Muscle of leg (tissue), 3 donors: ENCODE measurements at regions not wholly inside any gene's neighbourhood (a gene's known extent, or its start where the extent isn't known, plus 50 kb on each side); places are given as distances from the start of the nearest gene placed in this dataset.

Experiments
- DNase-seq: peaks from one replicate; pipeline ENCODE4 v3.0.0; 2013
- H3K27ac ChIP-seq: one replicate; pipeline ENCODE4 v1.5.1; 2013; ENCODE audit warnings: mild to moderate bottlenecking, low read length, control low read depth
- H3K27me3 ChIP-seq: one replicate; pipeline ENCODE4 v1.6.1; 2013; ENCODE audit warnings: low read length; ENCODE audit not compliant: control insufficient read depth, insufficient read depth
- H3K36me3 ChIP-seq: one replicate; pipeline ENCODE4 v1.6.1; 2013; ENCODE audit warnings: low read length; ENCODE audit not compliant: control insufficient read depth, insufficient read depth
- H3K4me1 ChIP-seq: one replicate; pipeline ENCODE4 v1.6.1; 2013; ENCODE audit warnings: low read length; ENCODE audit not compliant: control insufficient read depth, insufficient read depth
- H3K4me3 ChIP-seq: one replicate; pipeline ENCODE4 v1.5.1; 2013; ENCODE audit warnings: low read length, control low read depth
- H3K9me3 ChIP-seq: replicated peaks from 2 replicates; pipeline ENCODE4 v1.6.1; 2013; ENCODE audit warnings: low read depth, low read length; ENCODE audit not compliant: control insufficient read depth
- WGBS: methylation state at CpG from one replicate; pipeline ENCODE4 v1.1.5; 2013; ENCODE audit warnings: missing lambda C conversion rate; ENCODE audit not compliant: insufficient coverage; 5-methylcytosine and 5-hydroxymethylcytosine counted together

GRCh38 chr2:188096910-188097309, 194.8 kb upstream of the GULP1 start:
- WGBS: 87% methylated on average over 3 of the region's 3 CpGs
- no peak for DNase-seq
- Histone ChIP-seq H3K36me3 (no peaks in the 10 kb centered on the region), H3K27me3 (no peaks in the 10 kb centered on the region), H3K9me3 (no peaks in the 10 kb centered on the region), H3K4me1 (no peaks in the 10 kb centered on the region), H3K27ac (no peak overlapping the region), H3K4me3 (no peak overlapping the region)

GRCh38 chr2:188102881-188103280, 188.8 kb upstream of the GULP1 start:
- H3K27ac ChIP-seq: no peak overlapping the region
- WGBS: 76% methylated on average over 5 of the region's 6 CpGs
- H3K4me1 ChIP-seq: no peaks in the 10 kb centered on the region
- no peaks in the 10 kb centered on the region for H3K27me3 ChIP-seq
- no peak for DNase-seq
- no peaks in the 10 kb centered on the region for H3K9me3 ChIP-seq
- no peak overlapping the region for H3K4me3 ChIP-seq
- no peaks in the 10 kb centered on the region for H3K36me3 ChIP-seq

DNA sequence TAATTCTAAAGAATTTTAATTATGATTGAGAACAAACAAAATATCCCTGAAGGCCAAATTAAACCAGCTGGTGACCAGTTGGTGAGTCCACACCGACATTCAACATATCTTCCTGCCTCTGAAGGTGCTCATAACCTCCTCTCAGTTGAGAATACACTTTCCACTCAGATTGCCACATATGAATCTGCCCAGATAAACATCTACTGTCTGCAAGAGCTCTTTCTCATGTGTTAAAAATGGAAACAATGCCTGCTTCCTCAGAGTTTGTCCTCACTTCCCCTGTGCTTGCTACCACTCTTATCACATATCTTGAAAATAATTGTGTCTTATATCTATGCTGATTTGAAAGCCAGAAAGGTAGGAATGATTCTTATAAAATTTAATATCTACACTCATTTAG, 177.7 kb upstream of the GULP1 start:
- Histone ChIP-seq H3K4me3 (no peak overlapping the region), H3K36me3 (no peaks in the 10 kb centered on the region), H3K27me3 (no peaks in the 10 kb centered on the region), H3K9me3 (no peaks in the 10 kb centered on the region), H3K27ac (no peak overlapping the region), H3K4me1 (no peaks in the 10 kb centered on the region)
- no peak for DNase-seq
- WGBS: 44% methylated on average over 1 of the region's 1 CpG

- H3K4me3 ChIP-seq: no peak overlapping the region
- no peaks in the 10 kb centered on the region for H3K27me3 ChIP-seq
- no peaks in the 10 kb centered on the region for H3K9me3 ChIP-seq
- DNase-seq: no peak
- no peaks in the 10 kb centered on the region for H3K4me1 ChIP-seq
- WGBS: no CpG with 5 or more reads among the region's 2 CpGs
- no peaks in the 10 kb centered on the region for H3K36me3 ChIP-seq
- no peak overlapping the region for H3K27ac ChIP-seq
Observed at GRCh38 chr2:188117706-188118105, 174.0 kb upstream of the GULP1 start.

GRCh38 chr2:188118431-188118830, 173.2 kb upstream of the GULP1 start:
- Histone ChIP-seq H3K9me3 (no peaks in the 10 kb centered on the region), H3K27ac (no peak overlapping the region), H3K36me3 (no peaks in the 10 kb centered on the region), H3K27me3 (no peaks in the 10 kb centered on the region), H3K4me3 (no peak overlapping the region), H3K4me1 (no peaks in the 10 kb centered on the region)
- WGBS: no CpG with 5 or more reads among the region's 1 CpG
- DNase-seq: no peak

DNA sequence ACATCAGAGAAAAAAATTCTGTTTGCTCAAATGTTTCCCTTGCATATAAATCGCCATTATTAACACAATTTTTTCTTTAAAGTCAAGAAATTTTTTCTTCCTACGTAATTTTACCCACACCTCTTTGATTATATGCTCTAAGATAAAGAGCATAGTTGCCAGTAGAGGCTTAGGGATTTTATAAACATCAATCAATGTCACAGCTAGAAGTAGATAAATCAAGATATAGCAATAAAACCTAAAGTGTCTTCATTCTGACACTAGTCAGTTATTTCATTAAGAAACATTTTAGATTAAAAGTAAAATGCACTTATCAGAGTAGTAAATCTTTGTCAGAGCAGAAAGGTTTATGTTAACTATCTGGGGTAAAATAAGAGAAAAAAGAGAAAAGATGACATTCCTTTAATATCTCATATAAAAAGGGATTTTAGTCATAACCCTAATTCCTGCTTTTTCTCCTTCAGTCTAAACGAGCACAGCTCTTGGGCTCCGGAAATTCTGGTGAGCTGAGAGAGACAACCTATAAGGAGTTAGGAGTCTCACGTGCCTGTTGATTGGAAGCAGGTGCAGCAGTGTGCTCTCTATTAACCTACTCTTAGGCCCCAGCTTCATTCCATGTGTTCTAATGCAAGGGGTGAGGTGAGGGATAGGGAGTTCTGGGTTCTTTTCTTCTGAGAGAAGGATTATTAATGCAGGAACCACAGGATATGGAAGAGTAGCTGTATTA, 172.4 kb upstream of the GULP1 start:
- DNase-seq: no peak
- no peak overlapping the region for H3K27ac ChIP-seq
- H3K4me1 ChIP-seq: no peaks in the 10 kb centered on the region
- no CpG with 5 or more reads among the region's 5 CpGs for WGBS
- no peak overlapping the region for H3K4me3 ChIP-seq
- no peaks in the 10 kb centered on the region for H3K27me3 ChIP-seq
- no peaks in the 10 kb centered on the region for H3K36me3 ChIP-seq
- no peaks in the 10 kb centered on the region for H3K9me3 ChIP-seq

DNA sequence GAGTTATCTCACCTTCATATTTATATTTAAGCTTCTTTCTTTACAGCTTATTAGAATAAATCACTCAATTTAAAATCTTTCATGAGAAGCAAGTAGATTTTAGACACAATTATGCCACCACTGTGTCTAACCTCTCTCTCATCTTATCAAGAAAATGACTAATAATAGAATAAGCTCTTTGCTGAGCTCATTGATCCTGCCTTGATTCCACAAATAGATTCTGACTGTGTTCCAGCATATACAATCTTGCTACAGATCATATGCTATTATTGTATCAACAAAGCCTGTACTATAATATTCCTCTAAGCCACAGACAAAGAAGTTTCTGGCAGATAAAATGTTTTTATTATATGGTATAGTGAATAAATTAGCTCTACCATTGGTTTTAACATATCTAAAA, 168.7 kb upstream of the GULP1 start:
- Histone ChIP-seq H3K27me3 (no peaks in the 10 kb centered on the region), H3K27ac (no peak overlapping the region), H3K4me3 (no peak overlapping the region), H3K9me3 (no peaks in the 10 kb centered on the region), H3K36me3 (no peaks in the 10 kb centered on the region), H3K4me1 (no peaks in the 10 kb centered on the region)
- peak; percentile 14 for DNase-seq

DNA sequence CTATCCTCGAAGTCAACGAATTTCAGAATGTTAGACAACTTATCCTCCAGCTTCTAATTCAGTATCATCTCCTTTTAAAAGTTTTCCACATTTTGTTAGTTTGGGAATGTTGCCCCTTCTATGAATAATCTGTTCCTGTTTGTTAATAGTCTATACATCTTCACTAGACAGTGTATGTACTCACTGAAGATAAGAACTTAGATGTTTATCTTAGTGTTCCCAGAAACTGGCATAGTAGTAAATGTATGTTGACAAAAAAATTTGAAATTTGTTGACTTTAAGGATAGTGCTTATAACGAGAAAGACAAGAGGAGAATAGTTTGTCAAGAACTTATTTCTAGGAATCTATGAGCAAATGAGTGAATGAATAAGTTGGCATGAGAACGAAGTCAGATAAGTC, 162.0 kb upstream of the GULP1 start:
- no CpG with 5 or more reads among the region's 4 CpGs for WGBS
- Histone ChIP-seq H3K4me3 (no peak overlapping the region), H3K36me3 (no peaks in the 10 kb centered on the region), H3K9me3 (no peaks in the 10 kb centered on the region), H3K27me3 (no peaks in the 10 kb centered on the region), H3K4me1 (peaks cover 2% of the 10 kb centered on the region), H3K27ac (no peak overlapping the region)
- no peak for DNase-seq

GRCh38 chr2:188130317-188130716, 161.4 kb upstream of the GULP1 start:
- Histone ChIP-seq H3K27ac (no peak overlapping the region), H3K27me3 (no peaks in the 10 kb centered on the region), H3K9me3 (no peaks in the 10 kb centered on the region), H3K36me3 (no peaks in the 10 kb centered on the region), H3K4me3 (no peak overlapping the region), H3K4me1 (peaks cover 2% of the 10 kb centered on the region)
- DNase-seq: no peak

GRCh38 chr2:188131281-188131680, 160.4 kb upstream of the GULP1 start:
- H3K27me3 ChIP-seq: no peaks in the 10 kb centered on the region
- no peaks in the 10 kb centered on the region for H3K9me3 ChIP-seq
- H3K4me3 ChIP-seq: no peak overlapping the region
- WGBS: no CpG with 5 or more reads among the region's 1 CpG
- H3K36me3 ChIP-seq: no peaks in the 10 kb centered on the region
- H3K4me1 ChIP-seq: peaks cover 2% of the 10 kb centered on the region
- DNase-seq: no peak
- H3K27ac ChIP-seq: no peak overlapping the region

- no peaks in the 10 kb centered on the region for H3K9me3 ChIP-seq
- H3K27me3 ChIP-seq: no peaks in the 10 kb centered on the region
- 28% methylated on average over 4 of the region's 5 CpGs for WGBS
- peaks cover 2% of the 10 kb centered on the region for H3K4me1 ChIP-seq
- H3K4me3 ChIP-seq: no peak overlapping the region
- no peaks in the 10 kb centered on the region for H3K36me3 ChIP-seq
- H3K27ac ChIP-seq: no peak overlapping the region
- peak; percentile 83 for DNase-seq
Observed at GRCh38 chr2:188132385-188132784, 159.3 kb upstream of the GULP1 start.
